Smooth muscle cell (in vitro differentiated cells): ENCODE measurements at regions not wholly inside any gene's neighbourhood (a gene's known extent, or its start where the extent isn't known, plus 50 kb on each side); places are given as distances from the start of the nearest gene placed in this dataset.

ENCODE experiments used
- DNase-seq: peaks from one replicate; lab custom pipeline; 2025; ENCODE audit not compliant: unreplicated experiment; lab: John Stamatoyannopoulos, UW
- H2AFZ ChIP-seq: fragments of 200-600 bp; sonication (generic); 2 replicates; pipeline ENCODE4 v1.6.0; 2016; ENCODE audit warnings: antibody characterized with exemption, low read depth, mild to moderate bottlenecking
- H3F3A ChIP-seq: fragments of 200-600 bp; sonication (generic); 2 replicates; pipeline ENCODE4 v1.6.0; 2017; ENCODE audit warnings: antibody characterized with exemption, low read depth
- H3K27ac ChIP-seq: fragments of 200-600 bp; sonication (generic); 2 replicates; pipeline ENCODE4 v1.5.1; 2016; ENCODE audit warnings: low read depth, mild to moderate bottlenecking
- H3K27me3 ChIP-seq: fragments of 200-600 bp; sonication (generic); 2 replicates; pipeline ENCODE4 v1.6.1; 2016; ENCODE audit warnings: low read depth, mild to moderate bottlenecking
- H3K36me3 ChIP-seq: fragments of 200-600 bp; sonication (generic); 2 replicates; pipeline ENCODE4 v1.5.1; 2016; ENCODE audit warnings: low read depth
- H3K4me1 ChIP-seq: fragments of 200-600 bp; sonication (generic); 2 replicates; pipeline ENCODE4 v1.5.1; 2016; ENCODE audit warnings: low read depth
- H3K4me2 ChIP-seq: fragments of 200-600 bp; sonication (generic); 2 replicates; pipeline ENCODE4 v1.6.0; 2016; ENCODE audit warnings: mild to moderate bottlenecking
- H3K4me3 ChIP-seq: fragments of 200-600 bp; sonication (generic); 2 replicates; pipeline ENCODE4 v1.5.1; 2016; ENCODE audit warnings: mild to moderate bottlenecking
- H3K79me2 ChIP-seq: fragments of 200-600 bp; sonication (generic); 2 replicates; pipeline ENCODE4 v1.6.0; 2016; ENCODE audit warnings: low read depth, mild to moderate bottlenecking
- H3K9ac ChIP-seq: fragments of 200-600 bp; sonication (generic); 2 replicates; pipeline ENCODE4 v1.6.0; 2016; ENCODE audit warnings: low read depth
- H3K9me3 ChIP-seq: fragments of 200-600 bp; sonication (generic); replicated peaks from 2 replicates; pipeline ENCODE4 v1.5.1; 2016; ENCODE audit warnings: low read depth
- H4K20me1 ChIP-seq: fragments of 200-600 bp; sonication (generic); 2 replicates; pipeline ENCODE4 v1.6.0; 2016; ENCODE audit warnings: low read depth
- CTCF ChIP-seq: fragments of 200-600 bp; sonication (generic); IDR thresholded peaks from 2 replicates; pipeline ENCODE4 v1.5.1; 2017; ENCODE audit warnings: borderline replicate concordance, mild to moderate bottlenecking, antibody characterized with exemption; ENCODE audit not compliant: insufficient read depth, poor library complexity, severe bottlenecking
- WGBS: methylation state at CpG from one replicate; pipeline ENCODE4 v1.1.7; 2016; ENCODE audit warnings: low lambda C conversion rate; 5-methylcytosine and 5-hydroxymethylcytosine counted together

- 58% methylated on average over 3 of the region's 3 CpGs for WGBS
- no peaks in the 10 kb centered on the region for H4K20me1 ChIP-seq
These were observed 133.4 kb downstream of the KCNA5 start for GRCh38 chr12:5177096-5177495.

GRCh38 chr12:5177731-5178130, 134.1 kb downstream of the KCNA5 start:
- no peaks in the 10 kb centered on the region for H4K20me1 ChIP-seq
- no peak for DNase-seq
- no peak overlapping the region for H3K9ac ChIP-seq
- no peak overlapping the region for H3K27ac ChIP-seq
- H3K36me3 ChIP-seq, result no peaks in the 10 kb centered on the region
- no peak for TF ChIP-seq CTCF
- no peaks in the 10 kb centered on the region for H3K4me1 ChIP-seq
- H3K4me3 ChIP-seq, result no peak overlapping the region
- WGBS, result 93% methylated on average over 2 of the region's 2 CpGs
- H3K27me3 ChIP-seq, result no peaks in the 10 kb centered on the region
- no peak overlapping the region for H3K4me2 ChIP-seq
- no peak overlapping the region for H2AFZ ChIP-seq
- H3K79me2 ChIP-seq, result no peaks in the 10 kb centered on the region
- no peaks in the 10 kb centered on the region for H3F3A ChIP-seq
- no peaks in the 10 kb centered on the region for H3K9me3 ChIP-seq

More at GRCh38 chr12:5177096-5177495, 133.4 kb downstream of the KCNA5 start:
- Histone ChIP-seq H3K36me3 (no peaks in the 10 kb centered on the region), H3K9me3 (no peaks in the 10 kb centered on the region), H3K79me2 (no peaks in the 10 kb centered on the region), H3K9ac (no peak overlapping the region), H3K27ac (no peak overlapping the region), H3K4me3 (no peak overlapping the region), H3K4me2 (no peak overlapping the region), H3K4me1 (no peaks in the 10 kb centered on the region), H2AFZ (no peak overlapping the region), H3K27me3 (no peaks in the 10 kb centered on the region), H3F3A (no peaks in the 10 kb centered on the region)
- no peak for DNase-seq
- no peak for TF ChIP-seq CTCF

- no peak for DNase-seq
- WGBS, result 76% methylated on average over 4 of the region's 4 CpGs
These were observed 134.9 kb downstream of the KCNA5 start for GRCh38 chr12:5178571-5178970.

More at GRCh38 chr12:5178571-5178970, 134.9 kb downstream of the KCNA5 start:
- no peaks in the 10 kb centered on the region for H3K36me3 ChIP-seq
- H4K20me1 ChIP-seq, result no peaks in the 10 kb centered on the region
- H3F3A ChIP-seq, result no peaks in the 10 kb centered on the region
- H3K9ac ChIP-seq, result no peak overlapping the region
- H2AFZ ChIP-seq, result no peak overlapping the region
- no peak overlapping the region for H3K4me3 ChIP-seq
- TF ChIP-seq CTCF, result no peak
- no peak overlapping the region for H3K4me2 ChIP-seq
- H3K27ac ChIP-seq, result no peak overlapping the region
- H3K9me3 ChIP-seq, result no peaks in the 10 kb centered on the region
- H3K4me1 ChIP-seq, result no peaks in the 10 kb centered on the region
- no peaks in the 10 kb centered on the region for H3K79me2 ChIP-seq
- no peaks in the 10 kb centered on the region for H3K27me3 ChIP-seq
